HepG2 (cell line): ENCODE measurements at regions not wholly inside any gene's neighbourhood (a gene's known extent, or its start where the extent isn't known, plus 50 kb on each side); places are given as distances from the start of the nearest gene placed in this dataset.

ENCODE experiments used
- BATF2 ChIP-seq: sonication (generic); formaldehyde crosslinking; IDR thresholded peaks from 2 replicates; pipeline ENCODE4 v1.8.0; 2022; ENCODE audit warnings: mild to moderate bottlenecking, missing genetic modification reagents, moderate library complexity
- GLMP ChIP-seq: sonication (generic); formaldehyde crosslinking; IDR thresholded peaks from 2 replicates; pipeline ENCODE4 v1.9.0; 2021; ENCODE audit warnings: missing genetic modification reagents, mild to moderate bottlenecking, borderline replicate concordance
- HOXA3 ChIP-seq: sonication (generic); formaldehyde crosslinking; IDR thresholded peaks from 2 replicates; pipeline ENCODE4 v1.5.0; 2020; ENCODE audit warnings: missing genetic modification reagents
- NR2C2 ChIP-seq: sonication (generic); formaldehyde crosslinking; IDR thresholded peaks from 2 replicates; pipeline ENCODE4 v1.4.0; 2020; ENCODE audit warnings: missing genetic modification reagents, mild to moderate bottlenecking, moderate library complexity, borderline replicate concordance
- RAD51 ChIP-seq: fragments of 450-650 bp; IDR thresholded peaks from 2 replicates; pipeline ENCODE4 v1.6.1; 2016; ENCODE audit warnings: borderline replicate concordance
- RBFOX2 ChIP-seq: fragments of 200-400 bp; formaldehyde crosslinking; IDR thresholded peaks from 2 replicates; pipeline ENCODE4 v1.6.1; 2017; ENCODE audit warnings: low read depth, mild to moderate bottlenecking, low read length
- TCF12 ChIP-seq, 2 experiments: fragments of 450-650 bp in 1 of 2; sonication (generic) in 1 of 2; formaldehyde crosslinking in 1 of 2; IDR thresholded peaks; 2 replicates each; pipeline versions ENCODE4 v1.6.1 to v1.8.0; 2017 to 2022; ENCODE audit warnings: antibody characterized with exemption in 1 of 2, mild to moderate bottlenecking in 1 of 2, missing genetic modification reagents in 1 of 2, moderate library complexity in 1 of 2
- XBP1 ChIP-seq: sonication (generic); formaldehyde crosslinking; IDR thresholded peaks from 2 replicates; pipeline ENCODE4 v1.5.0; 2020; ENCODE audit warnings: missing genetic modification reagents
- ZFYVE20 ChIP-seq: sonication (generic); formaldehyde crosslinking; IDR thresholded peaks from 2 replicates; pipeline ENCODE4 v1.8.0; 2023; ENCODE audit warnings: low read depth, mild to moderate bottlenecking, moderate library complexity, missing genetic modification reagents, borderline replicate concordance
- ZNF281 ChIP-seq: sonication (generic); formaldehyde crosslinking; IDR thresholded peaks from 2 replicates; pipeline ENCODE4 v1.4.0; 2020; ENCODE audit warnings: missing genetic modification reagents, borderline replicate concordance
- ZNF543 ChIP-seq: sonication (generic); formaldehyde crosslinking; IDR thresholded peaks from 2 replicates; pipeline ENCODE4 v1.4.0; 2020; ENCODE audit warnings: mild to moderate bottlenecking, missing genetic modification reagents
- ZNF569 ChIP-seq: sonication (generic); formaldehyde crosslinking; IDR thresholded peaks from 2 replicates; pipeline ENCODE4 v1.5.0; 2020; ENCODE audit warnings: mild to moderate bottlenecking, missing genetic modification reagents, moderate library complexity, borderline replicate concordance
- ZNF687 ChIP-seq: sonication (generic); formaldehyde crosslinking; IDR thresholded peaks from 2 replicates; pipeline ENCODE4 v1.5.1; 2020; ENCODE audit warnings: mild to moderate bottlenecking, missing genetic modification reagents, moderate library complexity

- TF ChIP-seq GLMP (no peak), ZFYVE20 (CRISPR knock-in tag) (no peak), ZNF281 (CRISPR knock-in tag) (no peak), TCF12 (IDR thresholded peaks at IDR 0.05) (no peak), TCF12 (CRISPR knock-in tag; IDR thresholded peaks at IDR 0.05) (no peak), ZNF543 (CRISPR knock-in tag) (no peak), HOXA3 (CRISPR knock-in tag) (no peak), BATF2 (no peak), RBFOX2 (no peak), ZNF569 (CRISPR knock-in tag) (no peak), XBP1 (no peak), NR2C2 (CRISPR knock-in tag) (no peak), RAD51 (no peak), ZNF687 (no peak)
- TF ChIP-seq, all 625 proteins: peak for 0
Observed at GRCh38 chr4:100960232-100960631, 387.1 kb downstream of the PPP3CA start (continued).
